HepG2 (cell line): ENCODE measurements at regions not wholly inside any gene's neighbourhood (a gene's known extent, or its start where the extent isn't known, plus 50 kb on each side); places are given as distances from the start of the nearest gene placed in this dataset.

ENCODE experiments used
- CREB3 ChIP-seq: sonication (generic); formaldehyde crosslinking; IDR thresholded peaks from 2 replicates; pipeline ENCODE4 v1.5.0; 2020; ENCODE audit warnings: missing genetic modification reagents
- JUN ChIP-seq: sonication (generic); formaldehyde crosslinking; IDR thresholded peaks from 2 replicates; pipeline ENCODE4 v1.4.0; 2020; ENCODE audit warnings: mild to moderate bottlenecking, missing genetic modification reagents
- MBNL3 ChIP-seq: fragments of 250-450 bp; sonication (Bioruptor Pico); conservative IDR thresholded peaks from 2 replicates; pipeline ENCODE4 v1.8.0; 2022; ENCODE audit warnings: mild to moderate bottlenecking, inconsistent platforms
- NFYC ChIP-seq: IDR thresholded peaks from 2 replicates; pipeline ENCODE4 v1.6.1; 2016; ENCODE audit warnings: missing genetic modification reagents, missing compliant biosample characterization
- PRDM10 ChIP-seq: sonication (generic); formaldehyde crosslinking; IDR thresholded peaks from 2 replicates; pipeline ENCODE4 v1.4.0; 2020; ENCODE audit warnings: low read depth, missing genetic modification reagents
- ZNF17 ChIP-seq: sonication (generic); formaldehyde crosslinking; IDR thresholded peaks from 2 replicates; pipeline ENCODE4 v1.5.0; 2020; ENCODE audit warnings: mild to moderate bottlenecking, missing genetic modification reagents
- ZNF317 ChIP-seq: sonication (generic); formaldehyde crosslinking; IDR thresholded peaks from 2 replicates; pipeline ENCODE4 v1.5.0; 2020; ENCODE audit warnings: mild to moderate bottlenecking, missing genetic modification reagents
- ZNF556 ChIP-seq: sonication (generic); formaldehyde crosslinking; IDR thresholded peaks from 2 replicates; pipeline ENCODE4 v1.4.0; 2020; ENCODE audit warnings: mild to moderate bottlenecking, missing genetic modification reagents, borderline replicate concordance
- ZNF576 ChIP-seq: sonication (generic); formaldehyde crosslinking; IDR thresholded peaks from 2 replicates; pipeline ENCODE4 v1.4.0; 2020; ENCODE audit warnings: mild to moderate bottlenecking, missing genetic modification reagents
- ZNF580 ChIP-seq: IDR thresholded peaks from 2 replicates; pipeline ENCODE4 v1.6.1; 2016; ENCODE audit warnings: low read depth, borderline replicate concordance
- ZNF616 ChIP-seq: sonication (generic); formaldehyde crosslinking; IDR thresholded peaks from 2 replicates; pipeline ENCODE4 v1.5.0; 2020; ENCODE audit warnings: low read depth, mild to moderate bottlenecking, missing genetic modification reagents
- TF ChIP-seq, protein P1 (sequence below): sonication (generic); formaldehyde crosslinking; conservative IDR thresholded peaks from 2 replicates; pipeline ENCODE4 v1.8.0; 2022; ENCODE audit warnings: mild to moderate bottlenecking, moderate library complexity, missing genetic modification reagents

DNA sequence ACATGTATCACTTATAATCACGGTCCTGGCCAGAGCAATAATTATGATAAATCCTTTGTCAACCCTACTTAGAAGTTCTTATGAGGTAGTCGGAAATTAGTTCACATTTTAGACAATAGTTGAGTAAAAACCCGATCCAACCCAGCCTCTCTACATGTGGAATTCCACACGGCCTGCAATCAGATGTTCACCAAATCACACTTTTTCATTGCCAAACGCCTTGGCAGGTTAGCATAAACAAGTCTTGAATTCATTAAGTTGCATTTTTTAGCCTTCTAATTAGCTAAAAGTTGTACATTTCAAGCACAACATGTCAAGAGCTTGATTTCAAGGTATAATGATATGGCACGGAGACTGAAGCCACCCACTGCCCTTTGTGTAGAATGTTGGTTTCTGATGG, 65.3 kb downstream of the FOXL1 start (continued):
- TF ChIP-seq ZNF317 (CRISPR knock-in tag) (no peak), JUN (CRISPR knock-in tag) (no peak), ZNF556 (CRISPR knock-in tag) (no peak), ZNF616 (CRISPR knock-in tag) (no peak), ZNF17 (CRISPR knock-in tag) (no peak), PRDM10 (no peak), ZNF580 (CRISPR knock-in tag) (no peak), CREB3 (no peak), MBNL3 (CRISPR knock-in tag) (no peak), ZNF576 (CRISPR knock-in tag) (no peak), NFYC (CRISPR knock-in tag) (no peak)
- TF ChIP-seq, protein P1, sequence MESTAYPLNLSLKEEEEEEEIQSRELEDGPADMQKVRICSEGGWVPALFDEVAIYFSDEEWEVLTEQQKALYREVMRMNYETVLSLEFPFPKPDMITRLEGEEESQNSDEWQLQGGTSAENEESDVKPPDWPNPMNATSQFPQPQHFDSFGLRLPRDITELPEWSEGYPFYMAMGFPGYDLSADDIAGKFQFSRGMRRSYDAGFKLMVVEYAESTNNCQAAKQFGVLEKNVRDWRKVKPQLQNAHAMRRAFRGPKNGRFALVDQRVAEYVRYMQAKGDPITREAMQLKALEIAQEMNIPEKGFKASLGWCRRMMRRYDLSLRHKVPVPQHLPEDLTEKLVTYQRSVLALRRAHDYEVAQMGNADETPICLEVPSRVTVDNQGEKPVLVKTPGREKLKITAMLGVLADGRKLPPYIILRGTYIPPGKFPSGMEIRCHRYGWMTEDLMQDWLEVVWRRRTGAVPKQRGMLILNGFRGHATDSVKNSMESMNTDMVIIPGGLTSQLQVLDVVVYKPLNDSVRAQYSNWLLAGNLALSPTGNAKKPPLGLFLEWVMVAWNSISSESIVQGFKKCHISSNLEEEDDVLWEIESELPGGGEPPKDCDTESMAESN (CRISPR knock-in tag): no peak
